ENCODE measurements at regions not wholly inside any gene's neighbourhood (a gene's known extent, or its start where the extent isn't known, plus 50 kb on each side); places are given as distances from the start of the nearest gene placed in this dataset.
"Not testable (repeated sequence)": the region's sequence is repeated elsewhere in the genome, so short reads cannot be mapped to it uniquely, and the experiment has no call there.

DNA sequence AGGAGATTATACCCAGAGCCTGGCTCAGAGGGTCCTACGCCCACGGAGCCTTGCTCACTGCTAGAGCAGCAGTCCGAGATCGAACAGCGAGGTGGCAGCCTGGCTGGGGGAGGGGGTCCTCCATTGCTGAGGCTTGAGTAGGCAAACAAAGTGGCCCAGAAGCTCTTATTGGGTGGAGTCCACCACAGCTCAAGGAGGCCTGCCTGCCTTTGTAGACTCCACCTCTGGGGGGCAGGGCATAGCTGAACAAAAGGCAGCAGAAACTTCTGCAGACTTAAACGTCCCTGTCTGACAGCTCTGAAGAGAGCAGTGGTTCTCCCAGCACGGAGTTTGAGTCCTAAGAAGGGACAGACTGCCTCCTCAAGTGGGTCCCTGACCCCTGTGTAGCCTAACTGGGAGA is 75.0 kb downstream of the TRIM27 start:
- not testable (repeated sequence) for DNase-seq (ENCODE audit: low spot score)

Measured in D341Med (cell line).